ENCODE measurements at regions not wholly inside any gene's neighbourhood (a gene's known extent, or its start where the extent isn't known, plus 50 kb on each side); places are given as distances from the start of the nearest gene placed in this dataset.

- Histone ChIP-seq H3K79me2 (ENCODE audit: control insufficient read depth, low read length) (no peaks in the 10 kb centered on the region), H3K4me3 (ENCODE audit: low read length) (no peak overlapping the region), H3K36me3 (ENCODE audit: control insufficient read depth, low read length) (no peaks in the 10 kb centered on the region), H3K27me3 (ENCODE audit: control insufficient read depth, low read length) (no peaks in the 10 kb centered on the region), H3K9me2 (replicated peaks; ENCODE audit: control insufficient read depth, low read length) (no peaks in the 10 kb centered on the region), H3K9me3 (ENCODE audit: control insufficient read depth, insufficient read depth, low read length) (no peaks in the 10 kb centered on the region), H3F3A (ENCODE audit: control insufficient read depth, insufficient read depth) (peaks cover 5% of the 10 kb centered on the region; the same call in 1 of the 2 replicates), H3K4me2 (ENCODE audit: low read length) (no peak overlapping the region), H3K4me1 (ENCODE audit: control insufficient read depth, low read length) (peaks cover 46% of the 10 kb centered on the region), H4K20me1 (ENCODE audit: control insufficient read depth, insufficient read depth, low read depth, low read length) (no peaks in the 10 kb centered on the region), H3K27ac (ENCODE audit: low read depth, low read length) (no peak overlapping the region)
- TF ChIP-seq EZH2phosphoT487 (IDR thresholded peaks at IDR 0.05; ENCODE audit: borderline replicate concordance, low read length) (no peak), CTCF (IDR thresholded peaks at IDR 0.05; ENCODE audit: low read depth, low read length, poor library complexity, severe bottlenecking) (no peak)
Observed at GRCh38 chr2:8433390-8433789, 248.5 kb upstream of the ID2 start.

GRCh38 chr2:8435608-8436007 is 246.2 kb upstream of the ID2 start:
- Histone ChIP-seq H3K4me3 (ENCODE audit: low read length) (peak overlapping the region; percentile 24), H3F3A (ENCODE audit: control insufficient read depth, insufficient read depth) (peaks cover 5% of the 10 kb centered on the region; the same call in 1 of the 2 replicates), H3K36me3 (ENCODE audit: control insufficient read depth, low read length) (no peaks in the 10 kb centered on the region), H3K4me2 (ENCODE audit: low read length) (peak overlapping the region; percentile 46), H3K9me2 (replicated peaks; ENCODE audit: control insufficient read depth, low read length) (no peaks in the 10 kb centered on the region), H3K9me3 (ENCODE audit: control insufficient read depth, insufficient read depth, low read length) (no peaks in the 10 kb centered on the region), H3K27ac (ENCODE audit: low read depth, low read length) (peak overlapping the region; percentile 25; the same call in 1 of the 2 replicates), H3K4me1 (ENCODE audit: control insufficient read depth, low read length) (peaks cover 47% of the 10 kb centered on the region), H3K27me3 (ENCODE audit: control insufficient read depth, low read length) (no peaks in the 10 kb centered on the region), H3K79me2 (ENCODE audit: control insufficient read depth, low read length) (no peaks in the 10 kb centered on the region), H4K20me1 (ENCODE audit: control insufficient read depth, insufficient read depth, low read depth, low read length) (no peaks in the 10 kb centered on the region)
- TF ChIP-seq CTCF (IDR thresholded peaks at IDR 0.05; ENCODE audit: low read depth, low read length, poor library complexity, severe bottlenecking): no peak
- no peak for TF ChIP-seq EZH2phosphoT487 (IDR thresholded peaks at IDR 0.05; ENCODE audit: borderline replicate concordance, low read length)

- no peaks in the 10 kb centered on the region for H3K9me2 ChIP-seq (replicated peaks; ENCODE audit: control insufficient read depth, low read length)
- TF ChIP-seq CTCF (IDR thresholded peaks at IDR 0.05; ENCODE audit: low read depth, low read length, poor library complexity, severe bottlenecking): no peak
- no peak for TF ChIP-seq EZH2phosphoT487 (IDR thresholded peaks at IDR 0.05; ENCODE audit: borderline replicate concordance, low read length)
- H3K4me2 ChIP-seq (ENCODE audit: low read length): peak overlapping the region; percentile 46
- no peaks in the 10 kb centered on the region for H3K27me3 ChIP-seq (ENCODE audit: control insufficient read depth, low read length)
- H3K9me3 ChIP-seq (ENCODE audit: control insufficient read depth, insufficient read depth, low read length): no peaks in the 10 kb centered on the region
- no peaks in the 10 kb centered on the region for H4K20me1 ChIP-seq (ENCODE audit: control insufficient read depth, insufficient read depth, low read depth, low read length)
- H3K27ac ChIP-seq (ENCODE audit: low read depth, low read length): no peak overlapping the region
- H3K4me1 ChIP-seq (ENCODE audit: control insufficient read depth, low read length): peaks cover 51% of the 10 kb centered on the region
- peak overlapping the region; percentile 18 for H3K4me3 ChIP-seq (ENCODE audit: low read length)
- H3K36me3 ChIP-seq (ENCODE audit: control insufficient read depth, low read length): no peaks in the 10 kb centered on the region
- H3K79me2 ChIP-seq (ENCODE audit: control insufficient read depth, low read length): no peaks in the 10 kb centered on the region
- H3F3A ChIP-seq (ENCODE audit: control insufficient read depth, insufficient read depth): peaks cover 5% of the 10 kb centered on the region; the same call in 1 of the 2 replicates
Observed at GRCh38 chr2:8436585-8436984, 245.3 kb upstream of the ID2 start.

Data from DOHH2 (cell line).